Kidney tubule cell (primary cell): ENCODE measurements at regions not wholly inside any gene's neighbourhood (a gene's known extent, or its start where the extent isn't known, plus 50 kb on each side); places are given as distances from the start of the nearest gene placed in this dataset.

Experiments
- DNase-seq: peaks from one replicate; pipeline ENCODE4 v3.0.0-alpha.2; 2018; ENCODE audit warnings: low spot score

- no peak for DNase-seq
Measured at GRCh38 chr12:28938056-28938455, 211.0 kb upstream of the FAR2 start.

GRCh38 chr12:28938581-28939235, 210.4 kb upstream of the FAR2 start:
- peak; percentile 38 for DNase-seq

DNA sequence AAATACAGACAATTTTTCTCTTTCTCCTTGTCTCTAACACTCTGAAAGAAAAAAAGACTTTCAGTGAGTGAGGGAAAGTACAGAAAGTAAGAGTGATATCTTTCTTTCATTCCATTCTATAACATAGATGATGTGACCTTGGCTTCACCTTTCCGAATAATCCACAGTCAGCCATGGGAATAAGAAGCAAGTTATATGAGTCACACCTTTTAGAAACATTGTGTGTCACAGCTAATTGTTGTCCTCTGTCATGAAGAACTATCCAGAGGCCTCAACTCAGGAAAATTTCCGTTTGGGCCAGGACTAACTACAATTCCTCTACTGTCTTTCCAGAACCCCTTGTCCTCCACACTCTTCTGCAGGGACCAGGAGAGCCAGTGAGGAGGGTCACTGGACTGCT, 209.7 kb upstream of the FAR2 start:
- DNase-seq: peak; percentile 15

DNA sequence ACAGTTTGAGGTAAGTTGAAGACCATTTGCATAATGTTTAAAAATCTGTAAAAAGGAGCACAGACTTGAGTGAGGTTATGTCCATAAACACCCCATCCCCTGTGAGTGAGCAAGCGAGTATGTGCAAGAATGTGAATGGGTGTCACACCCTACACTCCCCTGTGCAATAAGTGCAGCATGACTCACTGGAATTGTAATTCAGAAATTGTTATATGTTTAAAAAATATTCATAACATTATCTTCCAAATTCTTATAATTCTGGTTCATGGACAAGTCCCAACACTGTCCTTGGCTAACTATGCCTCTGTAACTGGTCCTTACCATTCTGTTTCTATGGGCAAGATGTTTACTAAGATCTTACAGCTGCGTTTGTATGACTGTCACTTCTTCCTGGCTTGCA, 207.8 kb upstream of the FAR2 start:
- DNase-seq: peak; percentile 6

DNA sequence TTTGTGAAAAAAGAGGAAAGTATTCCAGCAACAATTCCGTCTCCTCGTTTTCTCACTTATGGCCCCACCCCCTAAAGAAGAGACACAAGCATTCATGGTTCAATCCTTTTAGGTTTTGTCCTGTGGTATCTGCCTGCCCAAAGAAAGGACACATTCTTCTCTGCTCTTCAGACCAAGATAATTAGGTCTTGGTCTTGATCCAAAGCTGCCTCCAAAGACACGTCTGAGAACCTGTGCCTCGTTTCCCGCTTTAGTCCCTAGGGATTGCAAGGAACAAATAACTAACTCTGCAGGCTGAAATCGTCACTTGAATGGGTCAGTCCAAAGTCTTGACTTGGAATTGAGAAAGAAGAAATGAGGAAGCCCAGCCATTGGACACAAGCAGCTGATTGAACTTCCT, 202.7 kb upstream of the FAR2 start:
- DNase-seq: no peak

GRCh38 chr12:28948685-28949084, 200.4 kb upstream of the FAR2 start:
- no peak for DNase-seq

DNA sequence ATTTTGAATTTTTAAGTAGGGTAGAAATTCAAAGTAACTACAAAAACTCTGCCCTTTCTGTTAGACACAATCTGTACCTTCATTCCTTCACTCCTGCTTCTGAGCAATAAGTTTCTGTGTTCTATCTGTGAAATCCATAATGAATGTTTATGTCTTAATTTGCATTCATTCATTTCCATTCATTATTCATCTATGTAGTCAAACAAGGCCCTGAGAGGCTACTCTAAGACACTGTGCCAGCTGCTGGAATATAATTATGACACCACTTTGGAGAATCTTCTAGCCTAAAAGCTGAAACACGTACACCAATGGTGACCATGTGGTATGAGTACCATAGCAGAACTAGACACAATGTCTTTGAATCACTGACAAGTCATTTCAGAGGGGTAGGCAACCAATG, 199.9 kb upstream of the FAR2 start:
- no peak for DNase-seq

GRCh38 chr12:28950049-28950448, 199.0 kb upstream of the FAR2 start:
- DNase-seq: no peak

DNA sequence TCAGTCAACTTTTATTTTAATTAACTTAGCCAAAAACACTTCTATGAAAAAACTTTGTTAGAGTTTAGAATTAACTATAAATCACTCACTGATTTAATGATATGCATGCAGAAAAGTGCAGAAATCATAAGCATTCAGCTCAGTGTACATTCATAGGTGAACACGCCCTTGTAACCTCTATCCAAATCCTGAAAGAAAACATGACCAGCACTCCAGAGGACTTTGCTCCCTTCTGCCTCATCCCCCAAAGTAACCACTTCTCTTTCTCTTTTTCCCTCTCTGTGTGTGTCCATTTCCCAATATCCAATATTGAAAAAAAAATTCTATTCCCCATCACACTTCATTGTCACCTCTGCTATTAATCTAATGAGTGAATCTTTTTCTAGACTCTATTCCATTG, 197.1 kb upstream of the FAR2 start:
- no peak for DNase-seq

- DNase-seq: no peak
Measured at GRCh38 chr12:28954333-28954732, 194.7 kb upstream of the FAR2 start.

DNA sequence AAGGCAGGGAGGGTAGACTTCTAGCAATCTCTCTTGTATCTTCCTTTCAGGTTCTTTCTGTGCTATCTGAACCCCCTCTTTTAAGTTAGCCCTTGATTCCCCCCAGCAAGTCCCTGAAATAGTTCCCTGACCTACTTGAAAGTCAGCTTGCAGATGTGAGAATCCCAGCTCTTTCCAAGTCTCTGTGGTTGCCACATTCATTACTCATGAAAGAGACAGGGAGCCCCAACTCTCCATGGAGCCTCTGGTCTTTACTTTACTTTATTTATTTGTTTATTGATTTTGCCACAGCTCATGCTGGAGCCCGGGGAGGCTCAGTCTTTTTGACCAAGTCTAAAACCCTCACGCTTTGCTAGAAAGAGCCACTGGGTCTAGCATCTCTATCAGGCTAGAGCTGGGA, 193.6 kb upstream of the FAR2 start:
- no peak for DNase-seq

- no peak for DNase-seq
Measured at GRCh38 chr12:28955931-28956330, 193.1 kb upstream of the FAR2 start.

DNA sequence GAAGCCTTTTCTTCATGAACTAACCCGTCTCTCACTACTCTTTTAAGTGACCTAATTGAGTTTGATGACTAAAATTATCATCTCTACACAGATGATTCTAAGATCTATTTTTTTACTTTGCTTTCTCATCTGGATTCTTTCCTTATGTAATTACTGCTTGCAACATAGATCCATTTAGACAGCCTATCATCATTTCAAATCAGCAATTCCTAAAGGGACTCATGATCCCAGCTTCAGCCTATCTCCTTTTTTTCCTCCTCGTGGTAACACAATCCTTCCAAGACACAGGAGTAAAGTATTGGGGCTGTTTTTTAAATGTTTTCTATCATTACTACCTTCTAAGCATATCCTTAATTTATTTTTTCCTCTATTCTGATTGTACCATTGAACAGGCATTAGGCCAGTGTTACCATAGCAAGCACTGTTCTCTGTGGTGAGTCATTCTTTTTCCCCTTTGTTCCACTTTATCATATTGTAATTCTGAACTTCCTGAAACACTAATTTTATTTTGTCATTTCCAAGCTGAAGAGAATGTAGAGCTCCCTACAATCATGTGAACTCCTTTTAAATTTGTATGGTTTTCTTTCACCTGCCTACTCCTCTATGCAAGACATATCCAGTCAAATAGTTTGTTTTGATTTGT, 190.4 kb upstream of the FAR2 start:
- DNase-seq: peak; percentile 44

DNA sequence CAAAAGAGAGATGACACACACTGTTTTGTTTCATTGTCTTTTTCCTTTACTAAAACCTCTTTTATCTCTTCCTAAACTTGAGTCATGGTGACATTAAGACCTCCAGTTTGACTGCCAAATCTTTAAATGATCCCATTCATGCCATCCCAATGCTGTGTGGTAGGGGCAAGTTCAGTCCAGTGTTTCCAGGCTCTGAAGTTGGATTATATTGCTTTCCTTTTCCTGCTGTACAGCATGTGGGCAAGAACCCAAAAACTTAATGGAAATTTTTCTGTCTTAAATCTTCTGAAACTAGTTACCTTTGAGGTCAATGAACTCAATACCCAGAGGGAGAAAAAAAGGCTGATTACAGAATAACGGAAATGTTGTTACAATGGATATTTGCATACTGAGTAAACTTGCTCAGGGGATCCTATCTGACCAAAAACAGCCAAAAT, 187.1 kb upstream of the FAR2 start:
- DNase-seq: no peak

DNA sequence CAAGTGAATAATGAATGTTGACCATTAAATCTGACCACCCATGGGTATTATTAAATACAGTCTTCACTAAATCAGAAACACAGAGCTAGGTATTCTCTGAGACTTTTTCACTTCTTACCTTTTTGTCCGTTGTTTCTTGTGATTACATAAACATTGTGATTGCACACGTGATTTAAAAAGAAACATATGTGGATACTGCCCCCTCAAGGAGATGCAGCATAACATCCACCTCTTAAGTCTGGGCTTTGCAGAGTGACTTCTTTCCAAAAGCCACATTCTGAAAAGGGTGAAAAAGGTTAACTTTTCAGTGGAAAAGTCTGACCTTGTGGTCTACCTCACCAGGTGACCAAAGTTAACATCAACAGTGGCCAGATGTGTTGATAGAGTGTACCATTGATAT, 185.5 kb upstream of the FAR2 start:
- peak; percentile 7 for DNase-seq

DNA sequence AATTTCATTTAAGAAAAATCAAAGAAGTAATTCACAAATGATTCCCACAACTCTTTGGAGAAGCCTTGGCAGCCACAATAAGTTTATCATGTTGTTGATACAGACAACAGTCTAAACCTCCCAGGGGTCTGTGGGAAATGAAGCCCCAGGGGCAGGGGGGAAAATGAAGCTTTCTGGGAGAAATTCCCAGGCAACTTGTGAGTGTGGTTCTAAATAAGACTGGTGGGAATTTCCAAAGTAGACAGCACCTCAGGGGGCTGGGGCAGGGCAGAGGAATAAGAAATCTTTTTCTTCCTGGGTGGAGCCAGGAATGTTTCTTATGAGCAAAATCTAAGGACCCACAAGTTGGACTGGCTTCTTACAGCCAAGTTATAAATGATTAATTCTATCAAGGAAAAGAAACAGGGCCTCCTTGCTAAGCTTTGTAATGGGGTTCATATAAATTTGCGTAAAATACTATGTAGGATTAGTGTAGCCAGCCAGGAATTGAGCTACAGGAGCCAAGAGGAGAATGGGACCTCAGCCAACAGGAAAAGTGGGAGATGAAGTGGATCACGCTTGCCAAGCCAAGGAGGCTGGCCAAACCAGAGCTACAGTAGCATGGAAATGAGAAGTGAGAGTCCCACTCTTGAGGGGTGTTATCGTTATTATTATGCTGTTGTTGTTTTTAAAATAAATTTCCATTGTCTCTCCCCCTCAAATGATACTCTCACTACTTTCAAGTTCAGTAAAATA, 182.9 kb upstream of the FAR2 start:
- DNase-seq: peak; percentile 6

GRCh38 chr12:28967426-28967825, 181.7 kb upstream of the FAR2 start:
- no peak for DNase-seq

GRCh38 chr12:28973491-28973890, 175.6 kb upstream of the FAR2 start:
- DNase-seq: no peak

GRCh38 chr12:28974166-28974565, 174.9 kb upstream of the FAR2 start:
- DNase-seq: no peak

- DNase-seq: no peak
Measured at GRCh38 chr12:28974883-28975282, 174.2 kb upstream of the FAR2 start.

- peak; percentile 23 for DNase-seq
Measured at GRCh38 chr12:28975564-28976340, 173.3 kb upstream of the FAR2 start.

- no peak for DNase-seq
Measured at GRCh38 chr12:28980436-28980835, 168.6 kb upstream of the FAR2 start.
